ACC112 (cell line): ENCODE measurements at regions not wholly inside any gene's neighbourhood (a gene's known extent, or its start where the extent isn't known, plus 50 kb on each side); places are given as distances from the start of the nearest gene placed in this dataset.

ENCODE experiments used
- H2AFZ ChIP-seq: fragments of 200-600 bp; sonication (generic); one replicate; pipeline ENCODE4 v1.6.0; 2017; ENCODE audit warnings: antibody characterized with exemption, low read length; ENCODE audit not compliant: unreplicated experiment
- H3K27ac ChIP-seq: fragments of 200-600 bp; sonication (generic); 2 replicates; pipeline ENCODE4 v1.5.1; 2014; ENCODE audit warnings: low read depth, mild to moderate bottlenecking, antibody characterized with exemption, low read length, moderate library complexity
- H3K27me3 ChIP-seq: fragments of 200-600 bp; sonication (generic); 2 replicates; pipeline ENCODE4 v1.6.1; 2014; ENCODE audit warnings: mild to moderate bottlenecking, antibody characterized with exemption, low read length, moderate library complexity, mixed read lengths; ENCODE audit not compliant: insufficient read depth
- H3K36me3 ChIP-seq: fragments of 200-600 bp; sonication (generic); 2 replicates; pipeline ENCODE4 v1.6.1; 2016; ENCODE audit warnings: mild to moderate bottlenecking, antibody characterized with exemption, low read length, moderate library complexity, mixed read lengths; ENCODE audit not compliant: insufficient read depth
- H3K4me1 ChIP-seq: fragments of 200-600 bp; sonication (generic); one replicate; pipeline ENCODE4 v1.6.1; 2016; ENCODE audit warnings: low read length, mixed read lengths; ENCODE audit not compliant: insufficient read depth, unreplicated experiment, control insufficient read depth
- H3K4me3 ChIP-seq: fragments of 200-600 bp; sonication (generic); 2 replicates; pipeline ENCODE4 v1.5.1; 2014; ENCODE audit warnings: mild to moderate bottlenecking, low read depth, low read length
- H3K79me2 ChIP-seq: fragments of 200-600 bp; sonication (generic); one replicate; pipeline ENCODE4 v1.6.0; 2016; ENCODE audit warnings: low read length; ENCODE audit not compliant: control insufficient read depth, unreplicated experiment, insufficient read depth

DNA sequence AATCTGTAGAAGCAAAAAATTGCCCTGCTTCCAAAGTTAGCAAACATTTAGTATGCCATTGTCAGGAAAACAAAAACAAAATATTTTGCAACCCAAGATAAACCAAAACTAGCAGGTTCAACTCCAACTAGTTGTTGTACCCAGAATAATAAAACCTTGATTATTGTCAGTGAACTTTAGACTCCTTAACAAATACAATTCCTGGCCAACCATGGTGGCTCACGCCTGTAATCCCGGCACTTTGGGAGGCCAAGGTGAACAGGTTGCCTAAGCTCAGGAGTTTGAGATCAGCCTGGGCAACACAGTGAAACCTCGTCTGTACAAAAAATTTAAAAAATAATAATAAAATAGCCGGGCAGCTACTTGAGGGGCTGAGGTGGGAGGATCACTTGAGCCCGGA lies 53.6 kb upstream of the EPCAM start:
- Histone ChIP-seq H3K27ac (no peak overlapping the region), H3K36me3 (no peaks in the 10 kb centered on the region), H3K4me3 (no peak overlapping the region), H3K79me2 (no peaks in the 10 kb centered on the region), H3K4me1 (peaks cover 1% of the 10 kb centered on the region), H2AFZ (no peak overlapping the region), H3K27me3 (no peaks in the 10 kb centered on the region)

DNA sequence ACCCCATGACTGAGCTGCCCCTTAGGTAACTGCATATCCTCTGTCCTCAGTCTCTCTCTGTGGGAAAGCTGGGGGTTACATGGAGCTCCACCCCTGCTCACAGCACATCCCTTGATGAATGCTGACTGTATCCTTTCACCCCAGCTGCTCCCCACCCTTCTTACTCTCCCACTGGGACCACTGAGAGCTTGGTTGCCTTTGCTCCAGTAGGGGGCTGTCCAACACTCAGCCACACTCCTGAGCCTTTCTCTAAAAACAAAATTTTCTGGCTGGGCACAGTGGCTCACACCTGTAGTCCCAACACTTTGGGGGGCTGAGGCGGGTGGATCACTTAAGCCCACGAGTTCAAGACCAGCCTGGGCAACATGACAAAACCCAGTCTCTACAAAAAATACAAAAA lies 55.4 kb upstream of the EPCAM start:
- Histone ChIP-seq H2AFZ (no peak overlapping the region), H3K4me3 (no peak overlapping the region), H3K27me3 (no peaks in the 10 kb centered on the region), H3K4me1 (peaks cover 11% of the 10 kb centered on the region), H3K36me3 (no peaks in the 10 kb centered on the region), H3K27ac (no peak overlapping the region), H3K79me2 (no peaks in the 10 kb centered on the region)

- H3K27me3 ChIP-seq, result no peaks in the 10 kb centered on the region
- no peak overlapping the region for H3K4me3 ChIP-seq
- H2AFZ ChIP-seq, result no peak overlapping the region
- peaks cover 11% of the 10 kb centered on the region for H3K4me1 ChIP-seq
- no peak overlapping the region for H3K27ac ChIP-seq
- H3K79me2 ChIP-seq, result no peaks in the 10 kb centered on the region
- H3K36me3 ChIP-seq, result no peaks in the 10 kb centered on the region
Observed at GRCh38 chr2:47313141-47313691, 55.9 kb upstream of the EPCAM start.

DNA sequence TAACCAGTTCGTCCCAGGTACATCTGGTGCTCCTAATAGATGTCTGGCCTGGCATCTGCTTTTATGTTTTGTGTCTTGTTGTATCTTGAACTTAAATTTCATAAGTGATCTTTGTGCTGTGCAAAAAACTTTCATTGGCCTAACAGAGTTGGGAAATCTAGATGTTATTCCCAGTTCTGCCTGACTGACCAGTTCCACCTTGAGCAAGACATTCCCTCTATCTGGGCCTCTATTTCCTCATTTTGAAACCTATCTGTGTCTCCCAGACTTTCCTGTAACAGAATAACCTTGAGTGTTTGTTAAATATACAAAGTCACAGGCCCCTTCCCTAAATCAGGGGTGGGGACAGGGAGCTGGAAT lies 56.6 kb upstream of the EPCAM start:
- Histone ChIP-seq H3K4me3 (no peak overlapping the region), H3K36me3 (no peaks in the 10 kb centered on the region), H3K79me2 (no peaks in the 10 kb centered on the region), H3K4me1 (peaks cover 11% of the 10 kb centered on the region), H2AFZ (no peak overlapping the region), H3K27ac (no peak overlapping the region), H3K27me3 (no peaks in the 10 kb centered on the region)

- peaks cover 11% of the 10 kb centered on the region for H3K4me1 ChIP-seq
- H3K27ac ChIP-seq, result no peak overlapping the region
- no peak overlapping the region for H2AFZ ChIP-seq
- H3K4me3 ChIP-seq, result no peak overlapping the region
- H3K79me2 ChIP-seq, result no peaks in the 10 kb centered on the region
- H3K27me3 ChIP-seq, result no peaks in the 10 kb centered on the region
- no peaks in the 10 kb centered on the region for H3K36me3 ChIP-seq
Observed at GRCh38 chr2:47311764-47312490, 57.2 kb upstream of the EPCAM start.

DNA sequence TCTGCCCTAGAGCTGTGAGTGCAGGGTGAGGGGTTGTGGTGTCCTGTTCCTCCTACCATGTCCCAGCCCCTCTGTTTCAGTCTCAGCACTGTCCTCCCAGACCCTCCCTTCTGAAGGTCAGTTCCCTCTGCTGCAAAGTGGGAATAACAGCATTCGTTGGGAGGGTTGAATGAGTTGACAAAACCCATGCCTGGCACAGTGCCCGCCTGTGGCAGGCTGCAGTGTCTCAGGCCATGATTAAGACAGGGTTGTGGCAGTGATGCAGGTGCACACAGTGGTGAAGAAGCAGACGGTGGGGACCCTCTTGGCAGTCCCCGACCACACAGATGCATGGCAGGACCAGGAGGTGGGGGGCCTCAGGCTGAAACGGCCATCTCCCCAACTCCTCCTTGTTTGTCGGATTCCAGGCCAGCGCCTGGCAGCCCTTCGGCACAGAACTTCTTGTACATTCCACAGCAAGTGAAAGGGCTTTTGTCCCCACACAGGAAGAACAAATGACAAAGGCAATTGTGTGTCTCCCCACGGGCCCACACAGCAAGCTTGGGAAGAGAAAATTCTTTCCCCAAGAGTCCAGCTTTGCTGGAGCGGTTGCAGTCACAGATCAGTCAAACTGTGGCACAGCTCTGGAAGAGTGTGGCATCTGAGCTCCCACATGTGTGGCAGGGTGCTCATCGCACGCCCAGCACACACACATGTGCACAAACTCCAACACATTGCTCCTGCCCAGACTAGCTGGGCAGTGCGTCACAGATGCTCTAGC lies 58.1 kb upstream of the EPCAM start:
- H3K27me3 ChIP-seq, result no peaks in the 10 kb centered on the region
- H3K27ac ChIP-seq, result no peak overlapping the region
- H2AFZ ChIP-seq, result no peak overlapping the region
- no peaks in the 10 kb centered on the region for H3K36me3 ChIP-seq
- H3K4me3 ChIP-seq, result no peak overlapping the region
- no peaks in the 10 kb centered on the region for H3K79me2 ChIP-seq
- peaks cover 11% of the 10 kb centered on the region for H3K4me1 ChIP-seq

DNA sequence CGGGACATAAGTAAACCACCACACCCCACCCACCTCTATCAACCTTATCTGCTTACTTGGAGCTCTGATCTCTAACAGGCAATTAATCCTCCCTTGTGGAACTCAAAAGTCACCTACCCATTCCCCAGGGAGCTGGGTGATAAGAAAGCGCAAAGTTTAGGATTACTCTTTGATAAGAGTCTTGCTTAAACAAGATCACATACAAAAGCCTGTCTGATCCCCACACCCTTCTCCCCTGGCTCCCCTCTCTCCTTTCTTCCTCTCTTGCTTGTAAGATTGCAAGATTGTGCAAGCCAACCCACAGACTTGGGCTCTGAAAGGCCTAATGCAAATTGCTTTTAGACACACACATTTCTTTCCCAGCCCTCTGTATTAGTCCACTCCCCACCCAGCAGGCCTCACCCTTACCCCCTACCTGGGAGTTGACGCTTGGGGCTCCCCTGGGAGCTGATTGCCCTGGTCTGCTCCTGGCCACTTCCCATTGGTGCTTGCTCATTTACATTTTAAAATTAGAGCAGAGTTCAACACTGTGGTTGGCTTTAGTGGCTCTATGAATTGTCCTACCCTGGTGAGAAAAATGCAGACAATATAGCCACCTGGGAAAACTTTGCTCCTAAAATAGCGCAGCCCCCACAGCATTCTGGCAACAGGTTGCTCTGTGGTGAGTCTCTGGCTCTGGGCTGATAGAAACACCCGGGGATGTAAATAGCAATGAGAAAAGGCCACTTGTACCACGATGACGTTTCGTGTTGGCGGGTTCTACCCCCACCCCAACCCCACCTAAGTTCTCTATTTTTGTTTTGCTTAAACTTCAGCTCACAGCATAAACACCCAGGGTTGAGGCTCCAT lies 58.9 kb upstream of the EPCAM start:
- Histone ChIP-seq H3K79me2 (no peaks in the 10 kb centered on the region), H3K36me3 (no peaks in the 10 kb centered on the region), H2AFZ (no peak overlapping the region), H3K27me3 (no peaks in the 10 kb centered on the region), H3K27ac (no peak overlapping the region), H3K4me1 (peaks cover 11% of the 10 kb centered on the region), H3K4me3 (no peak overlapping the region)

- Histone ChIP-seq H2AFZ (no peak overlapping the region), H3K27me3 (no peaks in the 10 kb centered on the region), H3K4me3 (no peak overlapping the region), H3K4me1 (peaks cover 11% of the 10 kb centered on the region), H3K36me3 (no peaks in the 10 kb centered on the region), H3K79me2 (no peaks in the 10 kb centered on the region), H3K27ac (no peak overlapping the region)
Observed at GRCh38 chr2:47309472-47309951, 59.6 kb upstream of the EPCAM start.

DNA sequence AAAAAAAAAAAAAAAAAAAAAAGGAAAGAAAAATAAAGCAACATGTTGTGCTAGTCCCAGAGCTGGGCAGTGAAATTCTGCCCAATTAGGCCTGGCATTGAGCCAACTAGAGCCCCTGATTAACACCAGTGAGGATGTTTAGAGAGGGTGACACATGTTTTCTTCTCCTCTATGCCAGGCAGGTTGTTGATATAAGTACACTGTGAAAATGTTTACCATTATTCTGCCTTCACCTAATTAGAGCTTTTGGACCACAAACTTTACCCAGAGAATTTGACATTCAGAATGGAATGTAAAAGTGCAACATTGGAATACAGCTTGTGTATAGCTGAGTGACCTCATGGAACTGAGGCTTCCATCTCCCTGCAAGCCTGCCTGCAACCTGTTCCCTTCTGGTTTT lies 62.0 kb upstream of the EPCAM start:
- H3K27me3 ChIP-seq, result no peaks in the 10 kb centered on the region
- H3K79me2 ChIP-seq, result no peaks in the 10 kb centered on the region
- no peaks in the 10 kb centered on the region for H3K36me3 ChIP-seq
- H3K27ac ChIP-seq, result no peak overlapping the region
- no peak overlapping the region for H2AFZ ChIP-seq
- peaks cover 20% of the 10 kb centered on the region for H3K4me1 ChIP-seq
- no peak overlapping the region for H3K4me3 ChIP-seq

GRCh38 chr2:47304654-47305053 lies 64.5 kb upstream of the EPCAM start:
- no peak overlapping the region for H3K4me3 ChIP-seq
- no peak overlapping the region for H2AFZ ChIP-seq
- no peaks in the 10 kb centered on the region for H3K36me3 ChIP-seq
- H3K27me3 ChIP-seq, result no peaks in the 10 kb centered on the region
- H3K4me1 ChIP-seq, result peaks cover 14% of the 10 kb centered on the region
- H3K27ac ChIP-seq, result no peak overlapping the region
- no peaks in the 10 kb centered on the region for H3K79me2 ChIP-seq
